Heart left ventricle (tissue), 13 donors: ENCODE measurements at regions not wholly inside any gene's neighbourhood (a gene's known extent, or its start where the extent isn't known, plus 50 kb on each side); places are given as distances from the start of the nearest gene placed in this dataset.

ENCODE experiments used
- POLR2A ChIP-seq, 2 donors: fragments of 450-650 bp; IDR thresholded peaks; one replicate each; pipeline ENCODE4 v1.6.1; 2017; ENCODE audit warnings: antibody characterized with exemption in 2 of 2, mild to moderate bottlenecking in 2 of 2, moderate library complexity in 2 of 2
- TF ChIP-seq, protein P1 (sequence below), 12 donors: fragments of 200-600 bp; sonication (generic) in 4 of 12; IDR thresholded peaks; one replicate each; pipeline versions ENCODE4 v1.5.0 to v1.8.0; 2018 to 2022; ENCODE audit warnings: antibody characterized with exemption in 12 of 12, mild to moderate bottlenecking in 5 of 12
- donor health status: ischemic (EF 13 %, LVEDD 7.1; RV severe dilation, severe dysfunction).
- donor health status: DM: no; HTN: yes; CAD: no.
- donor health status: DM: no; HTN: no; CAD: no.
- donor health status: ischemic (EF 25% LVEDD 6.9; RV normal size, moderate dysfunction).
- donor health status: ischemic (EF 25% LVEDD 5.7; RV mildly dilated, moderate dysfunction).
- donor health status: ischemic (EF 35%, LVEDD 5.7; RV mildly dilated, moderate dysfunction).
- donor health status: nonischemic (EF 11% LVEDD 7.7; RV severe dilation, severe dysfunction).
- donor health status: DM: yes; HTN: yes; CAD: no.
- donor health status: PGD.
- donor health status: ischemic (EF 29% LVEDD 5.4; RV normal size, mild dysfunction).
- donor health status: nonischemic (EF 23%, LVEDD 6.1; RV moderate dilation, normal function).

- TF ChIP-seq POLR2A (IDR thresholded peaks at IDR 0.05), result no peak
- TF ChIP-seq, protein P1, sequence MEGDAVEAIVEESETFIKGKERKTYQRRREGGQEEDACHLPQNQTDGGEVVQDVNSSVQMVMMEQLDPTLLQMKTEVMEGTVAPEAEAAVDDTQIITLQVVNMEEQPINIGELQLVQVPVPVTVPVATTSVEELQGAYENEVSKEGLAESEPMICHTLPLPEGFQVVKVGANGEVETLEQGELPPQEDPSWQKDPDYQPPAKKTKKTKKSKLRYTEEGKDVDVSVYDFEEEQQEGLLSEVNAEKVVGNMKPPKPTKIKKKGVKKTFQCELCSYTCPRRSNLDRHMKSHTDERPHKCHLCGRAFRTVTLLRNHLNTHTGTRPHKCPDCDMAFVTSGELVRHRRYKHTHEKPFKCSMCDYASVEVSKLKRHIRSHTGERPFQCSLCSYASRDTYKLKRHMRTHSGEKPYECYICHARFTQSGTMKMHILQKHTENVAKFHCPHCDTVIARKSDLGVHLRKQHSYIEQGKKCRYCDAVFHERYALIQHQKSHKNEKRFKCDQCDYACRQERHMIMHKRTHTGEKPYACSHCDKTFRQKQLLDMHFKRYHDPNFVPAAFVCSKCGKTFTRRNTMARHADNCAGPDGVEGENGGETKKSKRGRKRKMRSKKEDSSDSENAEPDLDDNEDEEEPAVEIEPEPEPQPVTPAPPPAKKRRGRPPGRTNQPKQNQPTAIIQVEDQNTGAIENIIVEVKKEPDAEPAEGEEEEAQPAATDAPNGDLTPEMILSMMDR (IDR thresholded peaks at IDR 0.05), result no peak
Measured at GRCh38 chr9:107710546-107710945, 221.0 kb upstream of the KLF4 start.
